Spleen (tissue), 7 donors: ENCODE measurements at regions not wholly inside any gene's neighbourhood (a gene's known extent, or its start where the extent isn't known, plus 50 kb on each side); places are given as distances from the start of the nearest gene placed in this dataset.
"Not testable (repeated sequence)": the region's sequence is repeated elsewhere in the genome, so short reads cannot be mapped to it uniquely, and the experiment has no call there.

ENCODE experiments used
- CTCF ChIP-seq, 11 experiments: fragments of 200-600 bp in 7 of 11; fragments of 450-650 bp in 4 of 11; sonication (generic) in 4 of 11; IDR thresholded peaks in 8 of 11; conservative IDR thresholded peaks in 3 of 11; 1 replicate in 7 of 11; 2 replicates in 4 of 11; pipeline versions ENCODE4 v1.4.0 to v1.8.0; 2016 to 2021; ENCODE audit warnings: antibody characterized with exemption in 11 of 11, inconsistent platforms in 4 of 11, mild to moderate bottlenecking in 1 of 11
- POLR2A ChIP-seq, 3 donors: fragments of 450-650 bp; IDR thresholded peaks; one replicate each; pipeline ENCODE4 v1.5.1; 2017; ENCODE audit warnings: antibody characterized with exemption in 3 of 3, mild to moderate bottlenecking in 1 of 3
- POLR2AphosphoS5 ChIP-seq, 3 donors: sonication (generic); formaldehyde crosslinking; IDR thresholded peaks; one replicate each; pipeline ENCODE4 v1.5.1; 2017; ENCODE audit warnings: antibody characterized with exemption in 3 of 3
- donor health status: DM: no; HTN: no; CAD: no; lungs with moderate emphysema.
- donor health status: DM: no; HTN: no; CAD: no.
- donor health status: DM: no; HTN: no; CAD: no.

GRCh38 chr9:66794769-66795168 lies 105.8 kb upstream of the ZNF658 start:
- not testable (repeated sequence) for TF ChIP-seq POLR2A (IDR thresholded peaks at IDR 0.05); POLR2AphosphoS5 (IDR thresholded peaks at IDR 0.05); CTCF (IDR thresholded peaks at IDR 0.05 in 8 of 11, conservative IDR thresholded peaks at IDR 0.05 in 3 of 11)
